WTC11 (cell line): ENCODE measurements at regions not wholly inside any gene's neighbourhood (a gene's known extent, or its start where the extent isn't known, plus 50 kb on each side); places are given as distances from the start of the nearest gene placed in this dataset.

ENCODE experiments used
- ATAC-seq: fragments of 200-7000 bp; cut with Tn5 transposase; 2 replicates; pipeline ENCODE4 v1.10.0; 2021; ENCODE audit warnings: mild to moderate bottlenecking, moderate library complexity
- CTCF ChIA-PET: fragments of 300-600 bp; sonication (Branson Sonifier 250); formaldehyde crosslinking; loops from one replicate; lab custom pipeline; 2021; ENCODE audit warnings: antibody characterized with exemption; lab: Charles Lee
- POLR2A ChIA-PET: fragments of 350-600 bp; sonication (Branson Sonifier 250); formaldehyde crosslinking; loops from one replicate; lab custom pipeline; 2021; ENCODE audit warnings: antibody characterized with exemption; lab: Charles Lee
- DNase-seq: peaks from one replicate; pipeline ENCODE4 v3.0.0; 2021; ENCODE audit warnings: low spot score
- H3K27ac Mint-ChIP-seq: 2 replicates; pipeline ENCODE4 v1.8.0; 2021; ENCODE audit warnings: mixed read lengths
- H3K27me3 Mint-ChIP-seq: 2 replicates; pipeline ENCODE4 v1.8.0; 2021; ENCODE audit warnings: low read depth, mild to moderate bottlenecking, moderate library complexity, mixed read lengths
- H3K36me3 Mint-ChIP-seq: 2 replicates; pipeline ENCODE4 v1.8.0; 2021; ENCODE audit warnings: mixed read lengths
- H3K4me1 Mint-ChIP-seq: 2 replicates; pipeline ENCODE4 v1.8.0; 2022; ENCODE audit warnings: mixed read lengths
- H3K4me3 Mint-ChIP-seq: 2 replicates; pipeline ENCODE4 v1.8.0; 2021; ENCODE audit warnings: mild to moderate bottlenecking, moderate library complexity, mixed read lengths
- H3K9me3 Mint-ChIP-seq: 2 replicates; pipeline ENCODE4 v1.8.0; 2021; ENCODE audit warnings: mixed read lengths
- ATF1 ChIP-seq: sonication (generic); formaldehyde crosslinking; IDR thresholded peaks from 2 replicates; pipeline ENCODE4 v1.8.1; 2023; ENCODE audit warnings: mild to moderate bottlenecking, moderate library complexity, missing genetic modification reagents
- ATF3 ChIP-seq: sonication (generic); formaldehyde crosslinking; conservative IDR thresholded peaks from 2 replicates; pipeline ENCODE4 v1.8.1; 2022; ENCODE audit warnings: mild to moderate bottlenecking, missing genetic modification reagents
- CTCF ChIP-seq: fragments of 200-600 bp; IDR thresholded peaks from 2 replicates; pipeline ENCODE4 v1.8.0; 2022; ENCODE audit warnings: antibody characterized with exemption
- FOXK1 ChIP-seq: sonication (generic); formaldehyde crosslinking; IDR thresholded peaks from 2 replicates; pipeline ENCODE4 v1.8.0; 2022; ENCODE audit warnings: mild to moderate bottlenecking, moderate library complexity, missing genetic modification reagents
- GRHL2 ChIP-seq: fragments of 250-450 bp; sonication (Bioruptor Pico); IDR thresholded peaks from 2 replicates; pipeline ENCODE4 v1.8.0; 2022; ENCODE audit warnings: mild to moderate bottlenecking, moderate library complexity; ENCODE audit not compliant: insufficient replicate concordance, severe bottlenecking
- GTF2I ChIP-seq: fragments of 250-450 bp; sonication (Bioruptor Pico); conservative IDR thresholded peaks from 2 replicates; pipeline ENCODE4 v1.4.0; 2021; ENCODE audit warnings: mild to moderate bottlenecking
- IRF1 ChIP-seq: sonication (generic); formaldehyde crosslinking; IDR thresholded peaks from 2 replicates; pipeline ENCODE4 v1.8.0; 2023; ENCODE audit warnings: missing genetic modification reagents
- IRF2 ChIP-seq: sonication (generic); formaldehyde crosslinking; IDR thresholded peaks from 2 replicates; pipeline ENCODE4 v1.8.0; 2022; ENCODE audit warnings: low read depth, missing genetic modification reagents, borderline replicate concordance
- JUN ChIP-seq: sonication (generic); formaldehyde crosslinking; IDR thresholded peaks from 2 replicates; pipeline ENCODE4 v1.8.0; 2023; ENCODE audit warnings: mild to moderate bottlenecking, missing genetic modification reagents
- KAT7 ChIP-seq: sonication (generic); formaldehyde crosslinking; IDR thresholded peaks from 2 replicates; pipeline ENCODE4 v1.8.1; 2023; ENCODE audit warnings: missing genetic modification reagents, mild to moderate bottlenecking, borderline replicate concordance
- NR3C1 ChIP-seq: sonication (generic); formaldehyde crosslinking; conservative IDR thresholded peaks from 2 replicates; pipeline ENCODE4 v1.8.1; 2023; ENCODE audit warnings: low read depth, mild to moderate bottlenecking, missing genetic modification reagents
- RORB ChIP-seq: fragments of 250-450 bp; sonication (Bioruptor Pico); IDR thresholded peaks from 2 replicates; pipeline ENCODE4 v1.9.0; 2021; ENCODE audit warnings: mild to moderate bottlenecking
- SMAD3 ChIP-seq: sonication (generic); formaldehyde crosslinking; IDR thresholded peaks from 2 replicates; pipeline ENCODE4 v1.8.0; 2022; ENCODE audit warnings: missing genetic modification reagents, mild to moderate bottlenecking, borderline replicate concordance
- TP53 ChIP-seq: sonication (generic); formaldehyde crosslinking; IDR thresholded peaks from 2 replicates; pipeline ENCODE4 v1.8.1; 2023; ENCODE audit warnings: mild to moderate bottlenecking, missing genetic modification reagents
- ZBTB21 ChIP-seq: sonication (generic); formaldehyde crosslinking; IDR thresholded peaks from 2 replicates; pipeline ENCODE4 v1.8.1; 2023; ENCODE audit warnings: mild to moderate bottlenecking, missing genetic modification reagents, borderline replicate concordance
- ZBTB43 ChIP-seq: sonication (generic); formaldehyde crosslinking; IDR thresholded peaks from 2 replicates; pipeline ENCODE4 v1.8.1; 2023; ENCODE audit warnings: mild to moderate bottlenecking, missing genetic modification reagents
- ZNF317 ChIP-seq: sonication (generic); formaldehyde crosslinking; IDR thresholded peaks from 2 replicates; pipeline ENCODE4 v1.8.1; 2023; ENCODE audit warnings: low read depth, mild to moderate bottlenecking, moderate library complexity, missing genetic modification reagents, borderline replicate concordance
- ZNF425 ChIP-seq: fragments of 250-450 bp; sonication (Bioruptor Pico); conservative IDR thresholded peaks from 2 replicates; pipeline ENCODE4 v1.9.0; 2021; ENCODE audit warnings: mild to moderate bottlenecking
- TF ChIP-seq, protein P1 (sequence below): sonication (generic); formaldehyde crosslinking; IDR thresholded peaks from 2 replicates; pipeline ENCODE4 v1.8.0; 2023; ENCODE audit warnings: mild to moderate bottlenecking, missing genetic modification reagents
- TF ChIP-seq, protein P2 (sequence below): sonication (generic); formaldehyde crosslinking; conservative IDR thresholded peaks from 2 replicates; pipeline ENCODE4 v1.8.1; 2023; ENCODE audit warnings: mild to moderate bottlenecking, low read depth, missing genetic modification reagents, moderate library complexity

GRCh38 chr6:141464490-141464889 lies 668.2 kb upstream of the GJE1 start (continued):
- TF ChIP-seq, protein P1, sequence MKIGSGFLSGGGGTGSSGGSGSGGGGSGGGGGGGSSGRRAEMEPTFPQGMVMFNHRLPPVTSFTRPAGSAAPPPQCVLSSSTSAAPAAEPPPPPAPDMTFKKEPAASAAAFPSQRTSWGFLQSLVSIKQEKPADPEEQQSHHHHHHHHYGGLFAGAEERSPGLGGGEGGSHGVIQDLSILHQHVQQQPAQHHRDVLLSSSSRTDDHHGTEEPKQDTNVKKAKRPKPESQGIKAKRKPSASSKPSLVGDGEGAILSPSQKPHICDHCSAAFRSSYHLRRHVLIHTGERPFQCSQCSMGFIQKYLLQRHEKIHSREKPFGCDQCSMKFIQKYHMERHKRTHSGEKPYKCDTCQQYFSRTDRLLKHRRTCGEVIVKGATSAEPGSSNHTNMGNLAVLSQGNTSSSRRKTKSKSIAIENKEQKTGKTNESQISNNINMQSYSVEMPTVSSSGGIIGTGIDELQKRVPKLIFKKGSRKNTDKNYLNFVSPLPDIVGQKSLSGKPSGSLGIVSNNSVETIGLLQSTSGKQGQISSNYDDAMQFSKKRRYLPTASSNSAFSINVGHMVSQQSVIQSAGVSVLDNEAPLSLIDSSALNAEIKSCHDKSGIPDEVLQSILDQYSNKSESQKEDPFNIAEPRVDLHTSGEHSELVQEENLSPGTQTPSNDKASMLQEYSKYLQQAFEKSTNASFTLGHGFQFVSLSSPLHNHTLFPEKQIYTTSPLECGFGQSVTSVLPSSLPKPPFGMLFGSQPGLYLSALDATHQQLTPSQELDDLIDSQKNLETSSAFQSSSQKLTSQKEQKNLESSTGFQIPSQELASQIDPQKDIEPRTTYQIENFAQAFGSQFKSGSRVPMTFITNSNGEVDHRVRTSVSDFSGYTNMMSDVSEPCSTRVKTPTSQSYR (CRISPR knock-in tag): no peak
- TF ChIP-seq, protein P2, sequence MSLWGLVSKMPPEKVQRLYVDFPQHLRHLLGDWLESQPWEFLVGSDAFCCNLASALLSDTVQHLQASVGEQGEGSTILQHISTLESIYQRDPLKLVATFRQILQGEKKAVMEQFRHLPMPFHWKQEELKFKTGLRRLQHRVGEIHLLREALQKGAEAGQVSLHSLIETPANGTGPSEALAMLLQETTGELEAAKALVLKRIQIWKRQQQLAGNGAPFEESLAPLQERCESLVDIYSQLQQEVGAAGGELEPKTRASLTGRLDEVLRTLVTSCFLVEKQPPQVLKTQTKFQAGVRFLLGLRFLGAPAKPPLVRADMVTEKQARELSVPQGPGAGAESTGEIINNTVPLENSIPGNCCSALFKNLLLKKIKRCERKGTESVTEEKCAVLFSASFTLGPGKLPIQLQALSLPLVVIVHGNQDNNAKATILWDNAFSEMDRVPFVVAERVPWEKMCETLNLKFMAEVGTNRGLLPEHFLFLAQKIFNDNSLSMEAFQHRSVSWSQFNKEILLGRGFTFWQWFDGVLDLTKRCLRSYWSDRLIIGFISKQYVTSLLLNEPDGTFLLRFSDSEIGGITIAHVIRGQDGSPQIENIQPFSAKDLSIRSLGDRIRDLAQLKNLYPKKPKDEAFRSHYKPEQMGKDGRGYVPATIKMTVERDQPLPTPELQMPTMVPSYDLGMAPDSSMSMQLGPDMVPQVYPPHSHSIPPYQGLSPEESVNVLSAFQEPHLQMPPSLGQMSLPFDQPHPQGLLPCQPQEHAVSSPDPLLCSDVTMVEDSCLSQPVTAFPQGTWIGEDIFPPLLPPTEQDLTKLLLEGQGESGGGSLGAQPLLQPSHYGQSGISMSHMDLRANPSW: no peak
- no peak for TF ChIP-seq ZNF317
- no peak for TF ChIP-seq GTF2I (CRISPR knock-in tag)
- no peak for TF ChIP-seq TP53

GRCh38 chr6:141463237-141463977 lies 669.3 kb upstream of the GJE1 start:
- Mint-ChIP-seq H3K9me3 (peaks cover 24% of the 10 kb centered on the region), H3K27ac (peak overlapping the region; percentile 63; the same call in 1 of the 2 replicates), H3K27me3 (no peaks in the 10 kb centered on the region), H3K36me3 (peaks cover 19% of the 10 kb centered on the region), H3K4me1 (peaks cover 37% of the 10 kb centered on the region), H3K4me3 (no peak overlapping the region)
- ChIA-PET POLR2A (no interaction called here), CTCF (no interaction called here)
- TF ChIP-seq KAT7 (CRISPR knock-in tag): no peak
- TF ChIP-seq SMAD3 (CRISPR knock-in tag): no peak
- TF ChIP-seq ZBTB21: no peak
- no peak for TF ChIP-seq RORB
- TF ChIP-seq ATF3: no peak
- no peak for TF ChIP-seq IRF1 (CRISPR knock-in tag)
- ATAC-seq (no peak), DNase-seq (no peak)

DNA sequence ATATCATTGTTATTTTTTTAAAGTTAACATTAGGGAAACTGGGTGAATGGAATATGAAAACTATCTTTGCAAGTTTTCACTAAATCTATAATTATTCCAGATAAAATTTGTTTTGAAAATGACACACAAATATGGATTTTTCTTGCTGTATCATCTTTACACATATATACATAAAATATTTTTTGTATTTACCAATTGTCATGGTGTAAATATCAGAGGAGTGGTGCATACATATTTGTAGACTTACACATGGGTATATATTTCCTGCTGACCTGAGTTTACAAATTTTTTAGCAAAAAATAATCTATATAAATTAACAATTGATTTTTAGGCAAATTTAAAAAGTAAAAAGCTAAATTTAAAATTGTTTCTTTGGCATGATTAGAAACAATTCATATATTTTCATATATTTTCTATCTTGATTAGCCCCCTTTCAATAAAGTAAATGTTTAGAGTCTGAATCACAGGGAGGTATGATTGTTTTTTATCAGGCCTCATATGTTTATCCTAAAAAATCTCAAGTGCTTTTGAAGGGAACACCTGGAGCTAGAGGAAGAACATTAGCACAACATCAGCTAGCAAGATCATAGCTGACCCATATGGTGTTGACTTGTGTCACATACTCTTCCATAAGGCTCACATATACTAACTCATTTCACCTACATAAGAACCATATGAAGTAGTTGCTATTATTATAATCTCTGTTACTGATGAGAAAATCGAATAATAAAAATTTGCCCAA lies 671.8 kb upstream of the GJE1 start:
- DNase-seq (no peak), ATAC-seq (0 out of 2 replicates have a peak, but pooled peaks have one; percentile 30)
- Mint-ChIP-seq H3K27me3 (no peaks in the 10 kb centered on the region), H3K27ac (peak overlapping the region; percentile 74), H3K9me3 (peaks cover 5% of the 10 kb centered on the region), H3K4me1 (peaks cover 15% of the 10 kb centered on the region), H3K4me3 (no peak overlapping the region), H3K36me3 (peaks cover 9% of the 10 kb centered on the region)
- ChIA-PET CTCF (interaction anchor here (0.9 to 1.2 kb wide), 2 partner anchors 11 to 102 kb away, joined by 3 to 4 read pairs; no protein-coding TSS in a partner anchor), POLR2A (no interaction called here)
- TF ChIP-seq FOXK1: no peak
- no peak for TF ChIP-seq IRF2 (CRISPR knock-in tag)
- no peak for TF ChIP-seq ZNF425
- TF ChIP-seq JUN (CRISPR knock-in tag): no peak
- no peak for TF ChIP-seq ATF1
- no peak for TF ChIP-seq ZBTB43
- no peak for TF ChIP-seq NR3C1
- no peak for TF ChIP-seq GRHL2 (CRISPR knock-in tag)
- TF ChIP-seq CTCF: no peak
